Raji (cell line): ENCODE measurements at regions not wholly inside any gene's neighbourhood (a gene's known extent, or its start where the extent isn't known, plus 50 kb on each side); places are given as distances from the start of the nearest gene placed in this dataset.

ENCODE experiments used
- POLR2A ChIP-seq: IDR thresholded peaks from 2 replicates; pipeline ENCODE4 v1.6.1; 2011; ENCODE audit warnings: low read depth, low read length, control low read depth; ENCODE audit not compliant: insufficient read depth

GRCh38 chr22:48106215-48106614 lies 1343.8 kb downstream of the TBC1D22A start:
- no peak for TF ChIP-seq POLR2A

- no peak for TF ChIP-seq POLR2A
These were observed 1342.8 kb downstream of the TBC1D22A start for GRCh38 chr22:48105259-48105658.

GRCh38 chr22:48104766-48105165 lies 1342.3 kb downstream of the TBC1D22A start:
- no peak for TF ChIP-seq POLR2A

GRCh38 chr22:48104102-48104738 lies 1341.8 kb downstream of the TBC1D22A start:
- no peak for TF ChIP-seq POLR2A

- no peak for TF ChIP-seq POLR2A
These were observed 1340.9 kb downstream of the TBC1D22A start for GRCh38 chr22:48103126-48103875.

- no peak for TF ChIP-seq POLR2A
These were observed 1340.1 kb downstream of the TBC1D22A start for GRCh38 chr22:48102581-48102980.

- TF ChIP-seq POLR2A: no peak
These were observed 1339.3 kb downstream of the TBC1D22A start for GRCh38 chr22:48101704-48102103.

- TF ChIP-seq POLR2A: no peak
These were observed 1338.4 kb downstream of the TBC1D22A start for GRCh38 chr22:48100685-48101417.

DNA sequence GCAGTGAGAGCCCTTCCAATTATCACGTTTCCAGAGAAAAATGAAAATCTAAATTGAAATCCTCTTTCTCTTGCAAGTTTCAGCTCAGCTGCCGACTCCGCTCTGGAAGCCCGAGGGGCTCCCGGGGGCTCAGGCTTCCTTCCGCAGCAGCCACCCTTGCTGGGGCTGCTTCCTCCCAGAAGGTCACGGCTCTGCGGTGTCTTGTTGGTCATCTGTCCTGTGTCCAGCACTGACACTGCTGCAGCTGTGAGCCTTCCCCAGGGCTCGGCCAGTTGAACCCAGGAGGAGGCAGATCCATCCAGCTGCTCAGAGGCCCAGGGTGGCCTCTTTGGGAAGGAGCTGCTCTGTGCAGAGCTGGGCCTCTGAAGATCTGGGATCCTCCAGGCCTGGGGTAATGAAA lies 1337.2 kb downstream of the TBC1D22A start:
- no peak for TF ChIP-seq POLR2A

GRCh38 chr22:48099251-48099650 lies 1336.8 kb downstream of the TBC1D22A start:
- TF ChIP-seq POLR2A: no peak

DNA sequence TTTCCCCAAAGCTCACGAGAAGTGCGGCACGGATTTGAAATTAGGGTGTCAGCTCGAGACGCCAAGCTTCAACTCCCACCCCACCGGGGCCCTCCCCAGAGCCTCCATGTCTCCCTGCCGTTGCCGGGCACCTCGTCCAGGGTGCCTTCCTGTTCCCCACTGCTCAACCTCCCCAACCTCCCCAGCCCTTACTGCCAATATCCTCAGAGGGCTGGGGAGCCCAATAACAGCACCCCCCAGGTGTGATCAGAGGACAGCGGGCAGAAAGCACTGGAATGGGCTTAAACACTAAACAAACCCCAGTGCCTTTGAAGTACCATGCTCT lies 1336.4 kb downstream of the TBC1D22A start:
- no peak for TF ChIP-seq POLR2A

DNA sequence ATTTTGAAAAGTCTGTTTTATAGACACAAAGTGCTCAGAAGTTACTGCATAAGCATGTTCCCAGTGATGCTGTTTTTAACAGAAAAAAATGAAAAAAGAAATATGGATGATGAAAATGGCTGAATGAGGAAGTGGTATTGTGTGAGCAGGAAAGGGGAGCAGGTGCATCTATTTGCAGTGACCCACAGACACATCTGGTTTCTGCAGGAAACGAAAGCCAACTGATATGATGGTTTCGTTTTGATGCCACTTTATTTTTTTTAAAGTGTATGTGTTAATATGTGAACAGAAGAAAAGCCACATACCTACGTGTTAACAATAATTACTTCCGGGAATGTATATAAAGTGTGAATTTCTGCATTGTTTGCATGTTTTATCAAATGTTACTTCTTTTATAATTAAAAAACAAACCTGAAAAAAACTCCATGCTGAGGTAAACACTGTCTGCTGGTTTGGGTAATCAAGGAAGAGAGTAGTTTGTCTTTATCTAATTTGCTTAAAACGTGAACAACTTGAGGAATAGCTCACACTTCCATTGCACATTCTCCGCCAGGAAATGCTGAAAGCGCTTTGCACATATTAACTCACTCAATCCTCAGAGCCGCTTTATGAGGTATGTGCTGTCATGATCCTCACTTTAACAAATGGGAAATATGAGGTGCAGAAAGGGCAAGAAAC lies 1335.9 kb downstream of the TBC1D22A start:
- TF ChIP-seq POLR2A: no peak; the same call in 1 of the 2 replicates

GRCh38 chr22:48097723-48098122 lies 1335.3 kb downstream of the TBC1D22A start:
- no peak for TF ChIP-seq POLR2A

DNA sequence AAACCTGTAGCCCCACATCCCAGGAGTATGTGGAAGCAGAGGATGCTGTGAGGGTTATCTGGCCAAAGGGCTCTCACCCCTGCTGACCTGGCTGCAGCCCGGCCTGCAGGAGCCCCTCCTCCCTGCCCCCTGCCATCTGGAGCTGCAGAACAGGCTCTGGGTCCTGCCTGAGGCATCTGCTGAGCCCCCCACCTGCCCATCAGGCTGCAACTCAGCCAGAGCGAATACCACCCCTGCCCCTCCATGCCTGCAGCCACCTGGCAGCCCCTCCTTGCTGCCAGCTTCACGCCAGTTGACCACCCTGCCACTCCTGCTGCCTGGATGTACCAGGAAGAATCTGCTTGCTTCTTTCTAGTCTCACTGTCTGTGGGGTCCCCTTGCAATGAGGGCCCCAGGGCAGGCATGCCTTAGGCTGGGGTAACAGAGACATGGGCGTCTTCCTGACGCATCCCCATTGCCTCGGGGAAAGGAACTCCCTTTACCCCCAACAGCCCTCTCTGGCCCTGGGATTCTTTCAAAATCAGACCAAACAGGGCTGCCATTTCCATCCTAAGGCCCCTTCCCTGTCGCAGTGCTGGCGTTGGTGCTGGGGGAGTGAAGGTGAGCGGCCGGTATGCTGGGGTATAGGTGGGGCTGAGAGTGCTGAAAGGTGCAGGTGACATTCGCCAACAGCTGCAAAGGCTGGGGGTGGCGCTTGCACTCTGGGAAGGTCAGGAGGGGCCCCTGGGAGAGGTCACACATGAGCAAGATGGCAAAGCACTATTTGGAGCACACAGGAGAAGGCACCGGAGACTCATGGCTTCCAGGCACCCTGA lies 1334.6 kb downstream of the TBC1D22A start:
- no peak for TF ChIP-seq POLR2A

DNA sequence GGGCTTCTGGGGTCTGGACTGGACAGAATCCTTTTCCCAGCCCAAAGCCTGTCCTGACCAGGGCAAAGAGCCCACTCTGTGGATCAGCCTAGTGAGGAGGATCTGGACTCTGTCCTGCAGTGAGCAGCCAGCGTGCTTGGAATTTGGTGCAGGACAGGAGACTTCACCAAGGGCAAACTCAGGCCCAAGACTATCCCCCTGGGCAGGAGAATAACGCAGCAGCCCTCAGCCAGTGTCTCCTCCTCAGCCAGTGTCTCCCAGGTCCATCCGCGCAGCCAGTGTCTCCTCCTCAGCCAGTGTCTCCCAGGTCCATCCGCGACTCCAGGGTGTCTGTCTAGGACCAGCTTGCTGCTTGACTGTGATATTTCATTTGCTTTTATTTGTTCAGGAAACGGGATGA lies 1334.0 kb downstream of the TBC1D22A start:
- no peak for TF ChIP-seq POLR2A
